HCT116 (cell line): ENCODE measurements at regions not wholly inside any gene's neighbourhood (a gene's known extent, or its start where the extent isn't known, plus 50 kb on each side); places are given as distances from the start of the nearest gene placed in this dataset.

Experiments used
- ATAC-seq: fragments of 200-7000 bp; cut with Tn5 transposase; 2 replicates; pipeline ENCODE4 v1.9.1; 2020; ENCODE audit warnings: mild to moderate bottlenecking, moderate library complexity
- BruUV-seq: library from RNA; stranded (reverse); fragments of 400-500 nt; replicated peaks from 2 replicates; lab custom pipeline; 2021; lab: Mats Ljungman, UMichigan
- CTCF ChIA-PET: fragments of 300-600 bp; sonication (Branson Sonifier 250); formaldehyde crosslinking; loops from one replicate; lab custom pipeline; 2021; ENCODE audit warnings: antibody characterized with exemption; lab: Charles Lee
- POLR2A ChIA-PET: fragments of 300-600, 350-600 bp; sonication (Branson Sonifier 250); formaldehyde crosslinking; loops from one replicate; lab custom pipeline; 2021; ENCODE audit warnings: antibody characterized with exemption; lab: Charles Lee
- RAD21 ChIA-PET, 2 experiments: fragments of 300-600 bp; sonication (Branson Sonifier 250); formaldehyde crosslinking; loops; one replicate each; lab custom pipeline; 2023; ENCODE audit warnings: low total read pairs in 2 of 2; ENCODE audit not compliant: uncharacterized antibody in 2 of 2, unreplicated experiment in 2 of 2, low non-redundant PET in 1 of 2; lab: Charles Lee
- DNase-seq: peaks from one replicate; pipeline ENCODE4 v3.0.0-alpha.2; 2010; ENCODE audit warnings: low read depth, low spot score
- H2AFZ ChIP-seq: fragments of 200-600 bp; shearing (Covaris generic), sonication (generic); 2 replicates; pipeline ENCODE4 v1.6.1; 2017; ENCODE audit warnings: low read depth, mixed run types, mixed read lengths, antibody characterized with exemption, low read length; ENCODE audit not compliant: poor library complexity, severe bottlenecking
- H3K27ac ChIP-seq: 2 replicates; pipeline ENCODE4 v1.5.1; 2012; ENCODE audit warnings: low read depth, low read length
- H3K27me3 ChIP-seq: fragments of 200-600 bp; sonication (generic); 2 replicates; pipeline ENCODE4 v1.6.1; 2016; ENCODE audit warnings: mixed run types, low read length, mixed read lengths; ENCODE audit not compliant: insufficient read depth
- H3K36me3 ChIP-seq, 2 experiments: fragments of 200-500 bp in 1 of 2; fragments of 200-600 bp in 1 of 2; sonication (Bioruptor generic) in 1 of 2; sonication (generic) in 1 of 2; 2 replicates each; pipeline versions ENCODE4 v1.5.1 to v1.6.1; 2014 to 2016; ENCODE audit warnings: low read length in 2 of 2, inconsistent platforms in 1 of 2, mixed read lengths in 1 of 2, mixed run types in 1 of 2; ENCODE audit not compliant: insufficient read depth in 2 of 2, control insufficient read depth in 1 of 2
- H3K4me1 ChIP-seq, 2 experiments: fragments of 200-600 bp in 1 of 2; sonication (generic) in 1 of 2; 2 replicates each; pipeline versions ENCODE4 v1.5.1 to v1.6.1; 2012 to 2017; ENCODE audit warnings: low read length in 2 of 2, inconsistent platforms in 1 of 2, mild to moderate bottlenecking in 1 of 2, mixed read lengths in 1 of 2, mixed run types in 1 of 2, moderate library complexity in 1 of 2; ENCODE audit not compliant: insufficient read depth in 2 of 2, control insufficient read depth in 1 of 2
- H3K4me2 ChIP-seq: fragments of 200-600 bp; sonication (generic); 2 replicates; pipeline ENCODE4 v1.6.1; 2017; ENCODE audit warnings: mixed run types, low read length, mixed read lengths
- H3K4me3 ChIP-seq, 2 experiments: fragments of 200-600 bp in 1 of 2; sonication (generic) in 1 of 2; replicated peaks in 1 of 2; 2 replicates each; pipeline ENCODE4 v1.5.1; 2011 to 2016; ENCODE audit warnings: low read length in 2 of 2, control low read depth in 1 of 2, low read depth in 1 of 2, mild to moderate bottlenecking in 1 of 2, mixed read lengths in 1 of 2, mixed run types in 1 of 2
- H3K79me2 ChIP-seq: fragments of 200-600 bp; sonication (generic); 2 replicates; pipeline ENCODE4 v1.6.1; 2017; ENCODE audit warnings: mild to moderate bottlenecking, mixed run types, low read length, moderate library complexity, mixed read lengths; ENCODE audit not compliant: insufficient read depth
- H3K9ac ChIP-seq: fragments of 200-600 bp; sonication (generic); 2 replicates; pipeline ENCODE4 v1.6.1; 2016; ENCODE audit warnings: low read length, mixed read lengths
- H3K9me2 ChIP-seq: fragments of 200-600 bp; sonication (generic), shearing (Covaris generic); 2 replicates; pipeline ENCODE4 v1.6.1; 2017; ENCODE audit warnings: mixed run types, mild to moderate bottlenecking, moderate library complexity; ENCODE audit not compliant: insufficient read depth
- H3K9me3 ChIP-seq, 2 experiments: fragments of 200-500 bp in 1 of 2; fragments of 200-600 bp in 1 of 2; sonication (Bioruptor generic) in 1 of 2; sonication (generic) in 1 of 2; 2 replicates each; pipeline ENCODE4 v1.6.1; 2014 to 2017; ENCODE audit warnings: low read length in 2 of 2, mixed read lengths in 2 of 2, inconsistent platforms in 1 of 2, low read depth in 1 of 2, mild to moderate bottlenecking in 1 of 2, mixed run types in 1 of 2, moderate library complexity in 1 of 2; ENCODE audit not compliant: control insufficient read depth in 1 of 2, insufficient read depth in 1 of 2
- H4K20me1 ChIP-seq: fragments of 200-600 bp; sonication (generic), shearing (Covaris generic); 2 replicates; pipeline ENCODE4 v1.6.1; 2017; ENCODE audit warnings: mixed run types, mild to moderate bottlenecking, moderate library complexity; ENCODE audit not compliant: insufficient read depth
- ATF3 ChIP-seq: IDR thresholded peaks from 2 replicates; pipeline ENCODE4 v1.6.1; 2012
- EZH2 ChIP-seq: fragments of 200-600 bp; sonication (generic); IDR thresholded peaks from 2 replicates; pipeline ENCODE4 v1.6.1; 2017; ENCODE audit warnings: antibody characterized with exemption, mixed run types
- EZH2phosphoT487 ChIP-seq: fragments of 200-600 bp; IDR thresholded peaks from 2 replicates; pipeline ENCODE4 v1.6.1; 2018; ENCODE audit warnings: antibody characterized with exemption, borderline replicate concordance
- JUND ChIP-seq: IDR thresholded peaks from 2 replicates; pipeline ENCODE4 v1.6.1; 2012
- MAX ChIP-seq: IDR thresholded peaks from 2 replicates; pipeline ENCODE4 v1.6.1; 2012
- POLR2A ChIP-seq: IDR thresholded peaks from 2 replicates; pipeline ENCODE4 v1.7.0; 2011; ENCODE audit warnings: borderline replicate concordance; ENCODE audit not compliant: insufficient read depth, insufficient read length; ENCODE audit errors: extremely low read depth
- POLR2AphosphoS5 ChIP-seq: IDR thresholded peaks from 2 replicates; pipeline ENCODE4 v1.6.1; 2011; ENCODE audit warnings: mild to moderate bottlenecking, low read depth, low read length, moderate library complexity
- RAD21 ChIP-seq: IDR thresholded peaks from 2 replicates; pipeline ENCODE4 v1.6.1; 2012; ENCODE audit warnings: low read depth, mild to moderate bottlenecking
- SP1 ChIP-seq: IDR thresholded peaks from 2 replicates; pipeline ENCODE4 v1.6.1; 2012; ENCODE audit warnings: low read depth
- SRF ChIP-seq: IDR thresholded peaks from 2 replicates; pipeline ENCODE4 v1.6.1; 2012; ENCODE audit warnings: low read depth
- TCF7L2 ChIP-seq: IDR thresholded peaks from 2 replicates; pipeline ENCODE4 v1.7.0; 2011; ENCODE audit warnings: borderline replicate concordance, inconsistent platforms; ENCODE audit not compliant: insufficient read depth, insufficient read length; ENCODE audit errors: extremely low read depth
- YY1 ChIP-seq: IDR thresholded peaks from 2 replicates; pipeline ENCODE4 v1.6.1; 2011; ENCODE audit warnings: low read length, low read depth, moderate library complexity, mild to moderate bottlenecking; ENCODE audit not compliant: insufficient replicate concordance; ENCODE audit errors: extremely low read depth
- ZBTB33 ChIP-seq: IDR thresholded peaks from 2 replicates; pipeline ENCODE4 v1.6.1; 2011; ENCODE audit warnings: mild to moderate bottlenecking, low read length, moderate library complexity; ENCODE audit not compliant: insufficient replicate concordance; ENCODE audit errors: extremely low read depth
- ZFX ChIP-seq: fragments of 450-650 bp; IDR thresholded peaks from 2 replicates; pipeline ENCODE4 v1.6.1; 2017
- ZNF274 ChIP-seq: fragments of 200-500 bp; sonication (Bioruptor generic); IDR thresholded peaks from 2 replicates; pipeline ENCODE4 v1.6.1; 2014; ENCODE audit warnings: mild to moderate bottlenecking, low read depth, low read length, inconsistent platforms
- intact Hi-C: fragments of 100-400 bp; cut with micrococcal nuclease; formaldehyde crosslinking; loops from 2 replicates; pipeline ENCODE4 v1.10.0; 2022

GRCh38 chr7:69250958-69251357 lies 347.3 kb upstream of the AUTS2 start:
- H2AFZ ChIP-seq = no peak overlapping the region
- POLR2A ChIA-PET = no interaction called here
- H3K9ac ChIP-seq = no peak overlapping the region
- ATAC-seq (no peak), DNase-seq (no peak)
- no peaks in the 10 kb centered on the region for H3K79me2 ChIP-seq
- intact Hi-C loops = no loop called here
- RAD21 ChIA-PET = no interaction called here
- peaks cover 0 to 12% of the 10 kb centered on the region in 2 experiments; a peak in 1 of 4 replicates for H3K9me3 ChIP-seq
- H3K4me3 ChIP-seq = no peak overlapping the region
- CTCF ChIA-PET = no interaction called here
- H3K27me3 ChIP-seq = no peaks in the 10 kb centered on the region
- no peaks in the 10 kb centered on the region for H4K20me1 ChIP-seq
- no peak overlapping the region for H3K27ac ChIP-seq
- no TSS peak for BruUV-seq
- TF ChIP-seq ZNF274 = no peak
- TF ChIP-seq JUND = no peak
- no peak for TF ChIP-seq EZH2phosphoT487
- TF ChIP-seq SRF = no peak
- no peak for TF ChIP-seq ZBTB33
- TF ChIP-seq ZFX = no peak
- TF ChIP-seq RAD21 = no peak
- no peak for TF ChIP-seq MAX
- no peak for TF ChIP-seq SP1
- TF ChIP-seq POLR2A = no peak
- TF ChIP-seq POLR2AphosphoS5 = no peak
- TF ChIP-seq YY1 = no peak
- TF ChIP-seq EZH2 = no peak
- no peak for TF ChIP-seq ATF3
- TF ChIP-seq TCF7L2 = no peak
- H3K9me2 ChIP-seq = no peaks in the 10 kb centered on the region
- no peak overlapping the region for H3K4me2 ChIP-seq
- H3K4me1 ChIP-seq = no peaks in the 10 kb centered on the region
- H3K36me3 ChIP-seq = no peaks in the 10 kb centered on the region
